ENCODE measurements at regions not wholly inside any gene's neighbourhood (a gene's known extent, or its start where the extent isn't known, plus 50 kb on each side); places are given as distances from the start of the nearest gene placed in this dataset.

DNA sequence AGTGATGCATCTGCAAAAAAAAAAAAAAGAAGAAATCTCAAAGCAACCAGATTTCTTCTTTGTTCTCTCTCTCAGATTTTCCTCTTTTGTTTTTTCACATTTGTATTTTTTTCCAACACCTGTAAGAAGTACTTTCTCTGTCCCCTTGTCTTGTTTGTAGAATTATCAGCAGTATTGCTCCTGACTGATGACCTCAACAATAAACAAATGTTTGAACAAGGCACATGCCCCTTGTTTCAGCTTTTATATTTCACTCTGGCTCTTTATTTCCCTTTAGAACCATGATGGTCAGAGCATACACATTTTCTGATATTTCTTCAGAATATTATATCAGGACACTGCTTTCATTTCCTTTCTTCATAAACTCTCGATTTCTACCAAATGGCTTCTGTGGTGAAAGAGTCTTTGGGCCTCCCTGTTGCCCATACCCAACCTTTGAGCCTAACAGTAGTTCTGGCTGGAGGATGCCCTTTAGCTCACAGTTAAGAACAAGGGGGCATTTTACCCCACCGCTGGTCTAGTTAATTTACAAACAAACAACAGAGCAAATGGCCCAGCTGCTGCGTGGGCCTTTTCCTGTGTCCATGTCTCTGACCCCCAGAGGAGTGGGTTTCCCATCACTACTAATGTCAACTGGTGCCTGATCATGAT lies 142.5 kb upstream of the SMAD1 start:
- TF ChIP-seq POLR2A (IDR thresholded peaks at IDR 0.05; ENCODE audit: low read depth, low read length): no peak
- TF ChIP-seq POLR2AphosphoS5 (IDR thresholded peaks at IDR 0.05; ENCODE audit: low read depth, low read length): no peak
- TF ChIP-seq PAX5 (IDR thresholded peaks at IDR 0.05; ENCODE audit: insufficient read depth, low read length, severe bottlenecking): no peak
